GM19324 (cell line): ENCODE measurements at regions not wholly inside any gene's neighbourhood (a gene's known extent, or its start where the extent isn't known, plus 50 kb on each side); places are given as distances from the start of the nearest gene placed in this dataset.

Experiments used
- ATAC-seq: cut with Tn5 transposase; IDR thresholded peaks from one replicate; pipeline ENCODE4 v1.9.1; 2021; ENCODE audit warnings: mild to moderate bottlenecking, moderate library complexity; ENCODE audit not compliant: unreplicated experiment, low FRiP score

- ATAC-seq = no peak
Observed at GRCh38 chr2:6052649-6053048, 360.5 kb downstream of the SOX11 start.

- no peak for ATAC-seq
Observed at GRCh38 chr2:6053743-6054142, 361.6 kb downstream of the SOX11 start.

GRCh38 chr2:6054161-6054671, 362.0 kb downstream of the SOX11 start:
- no peak for ATAC-seq

- no peak for ATAC-seq
Observed at GRCh38 chr2:6060992-6061663, 368.9 kb downstream of the SOX11 start.

- no peak for ATAC-seq
Observed at GRCh38 chr2:6064757-6065156, 372.6 kb downstream of the SOX11 start.

GRCh38 chr2:6065703-6066102, 373.5 kb downstream of the SOX11 start:
- no peak for ATAC-seq

- ATAC-seq = no peak
Observed at GRCh38 chr2:6067089-6067488, 374.9 kb downstream of the SOX11 start.

- no peak for ATAC-seq
Observed at GRCh38 chr2:6067806-6068205, 375.6 kb downstream of the SOX11 start.

GRCh38 chr2:6068429-6068828, 376.2 kb downstream of the SOX11 start:
- no peak for ATAC-seq

- ATAC-seq = no peak
Observed at GRCh38 chr2:6069381-6069780, 377.2 kb downstream of the SOX11 start.

- ATAC-seq = no peak
Observed at GRCh38 chr2:6071519-6071918, 379.3 kb downstream of the SOX11 start.

GRCh38 chr2:6072276-6072675, 380.1 kb downstream of the SOX11 start:
- no peak for ATAC-seq

- ATAC-seq = no peak
Observed at GRCh38 chr2:6072768-6073167, 380.6 kb downstream of the SOX11 start.

- no peak for ATAC-seq
Observed at GRCh38 chr2:6073191-6074088, 381.3 kb downstream of the SOX11 start.

GRCh38 chr2:6074089-6074643, 382.0 kb downstream of the SOX11 start:
- no peak for ATAC-seq

- no peak for ATAC-seq
Observed at GRCh38 chr2:6077585-6077984, 385.4 kb downstream of the SOX11 start.

- no peak for ATAC-seq
Observed at GRCh38 chr2:6078414-6078813, 386.2 kb downstream of the SOX11 start.

- no peak for ATAC-seq
Observed at GRCh38 chr2:6079405-6079804, 387.2 kb downstream of the SOX11 start.

GRCh38 chr2:6080932-6081753, 389.0 kb downstream of the SOX11 start:
- no peak for ATAC-seq

- ATAC-seq = no peak
Observed at GRCh38 chr2:6081955-6082624, 389.9 kb downstream of the SOX11 start.
